GM12878 (cell line): ENCODE measurements at regions not wholly inside any gene's neighbourhood (a gene's known extent, or its start where the extent isn't known, plus 50 kb on each side); places are given as distances from the start of the nearest gene placed in this dataset.

Source experiments
- ATAC-seq: fragments of 200-7000 bp; cut with Tn5 transposase; 3 replicates; pipeline ENCODE4 v1.9.1; 2020; ENCODE audit warnings: mild to moderate bottlenecking, moderate library complexity
- BruUV-seq: library from RNA; stranded (reverse); fragments of 400-500 nt; replicated peaks from 2 replicates; lab custom pipeline; 2021; lab: Mats Ljungman, UMichigan
- CTCF ChIA-PET: fragments of 300-600 bp; sonication (Branson Sonifier 250); formaldehyde crosslinking; extraction: SDS; loops from one replicate; lab custom pipeline; 2021; ENCODE audit warnings: inconsistent platforms; lab: Yijun Ruan, JAX
- POLR2A ChIA-PET: fragments of 350-600 bp; formaldehyde crosslinking; extraction: SDS; loops from one replicate; lab custom pipeline; 2021; ENCODE audit warnings: inconsistent platforms; lab: Charles Lee
- RAD21 ChIA-PET: fragments of 300-600 bp; sonication (Branson Sonifier 250); formaldehyde crosslinking; loops from one replicate; lab custom pipeline; 2023; ENCODE audit warnings: antibody characterized with exemption; ENCODE audit not compliant: unreplicated experiment; lab: Charles Lee
- SMC1A ChIA-PET: fragments of 300-600 bp; sonication (Branson Sonifier 250); formaldehyde crosslinking; loops from one replicate; lab custom pipeline; 2023; ENCODE audit not compliant: unreplicated experiment, uncharacterized antibody; lab: Charles Lee
- DNase-seq: peaks from one replicate; pipeline ENCODE4 v3.0.0-alpha.2; 2011; ENCODE audit warnings: low read depth, low spot score
- FAIRE-seq: peaks from 3 replicates; lab custom pipeline; 2011; peaks lifted over from hg19 to GRCh38; lab: Jason Lieb, UNC
- H2AFZ ChIP-seq: 2 replicates; pipeline ENCODE4 v1.6.0; 2011; ENCODE audit warnings: low read depth, low read length, control low read depth; ENCODE audit not compliant: control insufficient read depth
- H3K27ac ChIP-seq: 2 replicates; pipeline ENCODE4 v1.5.1; 2011; ENCODE audit warnings: control low read depth; ENCODE audit not compliant: control insufficient read depth, insufficient read depth
- H3K27me3 ChIP-seq, 2 experiments: replicated peaks in 1 of 2; 2 replicates each; pipeline versions ENCODE4 v1.6.0 to v1.6.1; 2011; ENCODE audit warnings: low read length in 1 of 2; ENCODE audit not compliant: control insufficient read depth in 2 of 2, insufficient read depth in 2 of 2
- H3K36me3 ChIP-seq, 2 experiments: 2 replicates each; pipeline ENCODE4 v1.5.1; 2011; ENCODE audit warnings: low read length in 1 of 2; ENCODE audit not compliant: control insufficient read depth in 2 of 2, insufficient read depth in 2 of 2
- H3K4me1 ChIP-seq: 2 replicates; pipeline ENCODE4 v1.6.1; 2011; ENCODE audit warnings: mild to moderate bottlenecking, low read length, moderate library complexity, mixed read lengths; ENCODE audit not compliant: control insufficient read depth, insufficient read depth
- H3K4me2 ChIP-seq: 2 replicates; pipeline ENCODE4 v1.6.0; 2011; ENCODE audit warnings: control low read depth; ENCODE audit not compliant: control insufficient read depth, insufficient read depth
- H3K4me3 ChIP-seq: fragments of 200-600 bp; sonication (generic); 2 replicates; pipeline ENCODE4 v1.5.1; 2016
- H3K79me2 ChIP-seq: 2 replicates; pipeline ENCODE4 v1.6.0; 2011; ENCODE audit warnings: low read length; ENCODE audit not compliant: control insufficient read depth, insufficient read depth
- H3K9ac ChIP-seq: 2 replicates; pipeline ENCODE4 v1.8.0; 2011; ENCODE audit warnings: low read length, control low read depth, mixed read lengths; ENCODE audit not compliant: control insufficient read depth, insufficient read depth
- H3K9me3 ChIP-seq: replicated peaks from 3 replicates; pipeline ENCODE4 v1.5.1; 2011; ENCODE audit warnings: mild to moderate bottlenecking, low read length; ENCODE audit not compliant: control insufficient read depth, insufficient read depth
- H4K20me1 ChIP-seq: 2 replicates; pipeline ENCODE4 v1.6.0; 2011; ENCODE audit not compliant: control insufficient read depth, insufficient read depth
- CHD2 ChIP-seq: IDR thresholded peaks from 2 replicates; pipeline ENCODE4 v1.6.1; 2011; ENCODE audit warnings: low read depth, low read length, improper control_type of control experiment, borderline replicate concordance
- FOS ChIP-seq: IDR thresholded peaks from 3 replicates; pipeline ENCODE4 v1.6.1; 2011; ENCODE audit warnings: borderline replicate concordance; ENCODE audit not compliant: insufficient read length; ENCODE audit errors: extremely low read depth
- FOXK2 ChIP-seq: fragments of 450-650 bp; IDR thresholded peaks from 2 replicates; pipeline ENCODE4 v1.6.1; 2017; ENCODE audit warnings: mild to moderate bottlenecking, moderate library complexity
- GABPA ChIP-seq: IDR thresholded peaks from 2 replicates; pipeline ENCODE4 v1.6.1; 2014; ENCODE audit warnings: antibody characterized with exemption, low read depth, mild to moderate bottlenecking, inconsistent platforms
- IKZF2 ChIP-seq, 2 experiments: fragments of 450-650 bp; IDR thresholded peaks; 2 replicates each; pipeline ENCODE4 v1.6.1; 2017; ENCODE audit warnings: mild to moderate bottlenecking in 2 of 2, moderate library complexity in 2 of 2
- KDM1A ChIP-seq: fragments of 200-600 bp; sonication (generic); IDR thresholded peaks from 2 replicates; pipeline ENCODE4 v1.6.1; 2016; ENCODE audit warnings: borderline replicate concordance
- NBN ChIP-seq: fragments of 450-650 bp; IDR thresholded peaks from 2 replicates; pipeline ENCODE4 v1.6.1; 2016
- RBBP5 ChIP-seq: fragments of 200-600 bp; sonication (generic); conservative IDR thresholded peaks from 2 replicates; pipeline ENCODE4 v1.6.1; 2016
- RFX5 ChIP-seq: IDR thresholded peaks from 2 replicates; pipeline ENCODE4 v1.6.1; 2011; ENCODE audit warnings: low read depth, low read length, improper control_type of control experiment
- SIN3A ChIP-seq: IDR thresholded peaks from 2 replicates; pipeline ENCODE4 v1.6.1; 2012; ENCODE audit warnings: low read depth, low read length, improper control_type of control experiment
- SMAD1 ChIP-seq: fragments of 450-650 bp; IDR thresholded peaks from 2 replicates; pipeline ENCODE4 v1.6.1; 2018; ENCODE audit warnings: mild to moderate bottlenecking, low read depth; ENCODE audit not compliant: partially characterized antibody
- SRF ChIP-seq, 2 experiments: IDR thresholded peaks; 2 replicates each; pipeline ENCODE4 v1.6.1; 2011; ENCODE audit warnings: low read depth in 2 of 2, low read length in 2 of 2, mild to moderate bottlenecking in 1 of 2, moderate library complexity in 1 of 2
- YBX1 ChIP-seq: fragments of 450-650 bp; IDR thresholded peaks from 2 replicates; pipeline ENCODE4 v1.6.1; 2016; ENCODE audit warnings: antibody characterized with exemption
- ZBTB33 ChIP-seq: fragments of 450-650 bp; IDR thresholded peaks from 2 replicates; pipeline ENCODE4 v1.6.1; 2017; ENCODE audit warnings: mild to moderate bottlenecking
- WGBS: methylation state at CpG from one replicate; pipeline ENCODE4 v1.1.6; 2016; ENCODE audit warnings: low lambda C conversion rate; ENCODE audit not compliant: insufficient replicate concordance, insufficient coverage; ENCODE audit errors: missing lambda C conversion rate; 5-methylcytosine and 5-hydroxymethylcytosine counted together
- in situ Hi-C: fragments of 300-500 bp; cut with MboI; formaldehyde crosslinking; loops from 9 replicates; pipeline ENCODE4 v1.14.3; 2018; ENCODE audit warnings: mixed read lengths
- intact Hi-C: fragments of 100-400 bp; cut with micrococcal nuclease; formaldehyde crosslinking; loops from one replicate; pipeline ENCODE4 v1.14.2; 2022; ENCODE audit not compliant: unreplicated experiment
- TF ChIP-seq, protein P1 (sequence below): fragments of 450-650 bp; IDR thresholded peaks from 2 replicates; pipeline ENCODE4 v1.6.1; 2017; ENCODE audit warnings: borderline replicate concordance
- TF ChIP-seq, protein P2 (sequence below), 3 experiments: IDR thresholded peaks in 2 of 3; conservative IDR thresholded peaks in 1 of 3; 2 replicates each; pipeline ENCODE4 v1.5.1; 2011; ENCODE audit warnings: low read depth in 3 of 3, low read length in 3 of 3, mild to moderate bottlenecking in 3 of 3, control low read depth in 2 of 3, moderate library complexity in 2 of 3, inconsistent platforms in 1 of 3, mixed read lengths in 1 of 3; ENCODE audit not compliant: control insufficient read depth in 2 of 3, insufficient read depth in 1 of 3; ENCODE audit errors: extremely low read depth in 1 of 3
- TF ChIP-seq, protein P3 (sequence below): IDR thresholded peaks from 2 replicates; pipeline ENCODE4 v1.6.1; 2012; ENCODE audit warnings: improper control_type of control experiment, low read depth, low read length; ENCODE audit not compliant: insufficient replicate concordance

DNA sequence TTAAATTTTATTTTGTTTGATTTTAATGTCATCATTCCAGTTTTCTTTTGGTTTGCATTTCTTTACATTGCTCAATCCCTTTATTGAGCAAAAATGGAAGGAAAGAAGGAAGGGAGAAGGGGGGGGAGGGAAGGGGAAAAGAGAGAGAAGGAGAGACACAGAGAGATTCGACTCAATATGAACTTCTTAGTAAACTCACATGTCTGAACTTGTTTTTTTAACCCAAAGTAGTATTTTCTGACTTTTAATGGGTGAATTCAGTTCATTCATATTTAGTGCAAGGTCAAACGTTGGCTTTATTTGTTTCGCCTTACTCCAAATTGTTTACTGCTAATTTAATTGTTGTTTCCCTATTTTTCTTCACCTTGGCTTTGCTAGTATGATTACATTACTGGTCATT is 278.6 kb downstream of the COL12A1 start:
- no peak overlapping the region for H3K9ac ChIP-seq
- no peak overlapping the region for H3K27ac ChIP-seq
- H3K4me1 ChIP-seq: no peaks in the 10 kb centered on the region
- H3K4me2 ChIP-seq: no peak overlapping the region
- POLR2A ChIA-PET: no interaction called here
- RAD21 ChIA-PET: no interaction called here
- FAIRE-seq: no peak
- H3K9me3 ChIP-seq: no peaks in the 10 kb centered on the region
- H2AFZ ChIP-seq: no peak overlapping the region
- CTCF ChIA-PET: no interaction called here
- DNase-seq: no peak
- 46% methylated on average over 3 of the region's 3 CpGs for WGBS
- SMC1A ChIA-PET: no interaction called here
- in situ Hi-C loops: no loop called here
- H3K4me3 ChIP-seq: no peak overlapping the region
- no peaks in the 10 kb centered on the region for H3K36me3 ChIP-seq
- no peaks in the 10 kb centered on the region for H3K27me3 ChIP-seq
- intact Hi-C loops: no loop called here
- no peaks in the 10 kb centered on the region for H4K20me1 ChIP-seq
- no TSS peak for BruUV-seq
- ATAC-seq: no peak
- H3K79me2 ChIP-seq: no peaks in the 10 kb centered on the region
- no peak for TF ChIP-seq YBX1
- no peak for TF ChIP-seq SRF (IDR thresholded peaks at IDR 0.05; ENCODE audit: low read depth in 2 of 2, low read length in 2 of 2)
- TF ChIP-seq, protein P1, sequence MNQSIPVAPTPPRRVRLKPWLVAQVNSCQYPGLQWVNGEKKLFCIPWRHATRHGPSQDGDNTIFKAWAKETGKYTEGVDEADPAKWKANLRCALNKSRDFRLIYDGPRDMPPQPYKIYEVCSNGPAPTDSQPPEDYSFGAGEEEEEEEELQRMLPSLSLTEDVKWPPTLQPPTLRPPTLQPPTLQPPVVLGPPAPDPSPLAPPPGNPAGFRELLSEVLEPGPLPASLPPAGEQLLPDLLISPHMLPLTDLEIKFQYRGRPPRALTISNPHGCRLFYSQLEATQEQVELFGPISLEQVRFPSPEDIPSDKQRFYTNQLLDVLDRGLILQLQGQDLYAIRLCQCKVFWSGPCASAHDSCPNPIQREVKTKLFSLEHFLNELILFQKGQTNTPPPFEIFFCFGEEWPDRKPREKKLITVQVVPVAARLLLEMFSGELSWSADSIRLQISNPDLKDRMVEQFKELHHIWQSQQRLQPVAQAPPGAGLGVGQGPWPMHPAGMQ: no peak
- no peak for TF ChIP-seq GABPA
- TF ChIP-seq FOS: no peak
- TF ChIP-seq, protein P2, sequence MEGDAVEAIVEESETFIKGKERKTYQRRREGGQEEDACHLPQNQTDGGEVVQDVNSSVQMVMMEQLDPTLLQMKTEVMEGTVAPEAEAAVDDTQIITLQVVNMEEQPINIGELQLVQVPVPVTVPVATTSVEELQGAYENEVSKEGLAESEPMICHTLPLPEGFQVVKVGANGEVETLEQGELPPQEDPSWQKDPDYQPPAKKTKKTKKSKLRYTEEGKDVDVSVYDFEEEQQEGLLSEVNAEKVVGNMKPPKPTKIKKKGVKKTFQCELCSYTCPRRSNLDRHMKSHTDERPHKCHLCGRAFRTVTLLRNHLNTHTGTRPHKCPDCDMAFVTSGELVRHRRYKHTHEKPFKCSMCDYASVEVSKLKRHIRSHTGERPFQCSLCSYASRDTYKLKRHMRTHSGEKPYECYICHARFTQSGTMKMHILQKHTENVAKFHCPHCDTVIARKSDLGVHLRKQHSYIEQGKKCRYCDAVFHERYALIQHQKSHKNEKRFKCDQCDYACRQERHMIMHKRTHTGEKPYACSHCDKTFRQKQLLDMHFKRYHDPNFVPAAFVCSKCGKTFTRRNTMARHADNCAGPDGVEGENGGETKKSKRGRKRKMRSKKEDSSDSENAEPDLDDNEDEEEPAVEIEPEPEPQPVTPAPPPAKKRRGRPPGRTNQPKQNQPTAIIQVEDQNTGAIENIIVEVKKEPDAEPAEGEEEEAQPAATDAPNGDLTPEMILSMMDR (IDR thresholded peaks at IDR 0.05 in 2 of 3, conservative IDR thresholded peaks at IDR 0.05 in 1 of 3; ENCODE audit: control insufficient read depth in 2 of 3, extremely low read depth in 1 of 3, insufficient read depth in 1 of 3, low read depth in 3 of 3, low read length in 3 of 3): no peak
- no peak for TF ChIP-seq SMAD1
- TF ChIP-seq RFX5: no peak
- no peak for TF ChIP-seq IKZF2 (IDR thresholded peaks at IDR 0.05)
- TF ChIP-seq NBN: no peak
- no peak for TF ChIP-seq RBBP5
- no peak for TF ChIP-seq SIN3A
- TF ChIP-seq KDM1A: no peak
- TF ChIP-seq ZBTB33: no peak
- TF ChIP-seq, protein P3, sequence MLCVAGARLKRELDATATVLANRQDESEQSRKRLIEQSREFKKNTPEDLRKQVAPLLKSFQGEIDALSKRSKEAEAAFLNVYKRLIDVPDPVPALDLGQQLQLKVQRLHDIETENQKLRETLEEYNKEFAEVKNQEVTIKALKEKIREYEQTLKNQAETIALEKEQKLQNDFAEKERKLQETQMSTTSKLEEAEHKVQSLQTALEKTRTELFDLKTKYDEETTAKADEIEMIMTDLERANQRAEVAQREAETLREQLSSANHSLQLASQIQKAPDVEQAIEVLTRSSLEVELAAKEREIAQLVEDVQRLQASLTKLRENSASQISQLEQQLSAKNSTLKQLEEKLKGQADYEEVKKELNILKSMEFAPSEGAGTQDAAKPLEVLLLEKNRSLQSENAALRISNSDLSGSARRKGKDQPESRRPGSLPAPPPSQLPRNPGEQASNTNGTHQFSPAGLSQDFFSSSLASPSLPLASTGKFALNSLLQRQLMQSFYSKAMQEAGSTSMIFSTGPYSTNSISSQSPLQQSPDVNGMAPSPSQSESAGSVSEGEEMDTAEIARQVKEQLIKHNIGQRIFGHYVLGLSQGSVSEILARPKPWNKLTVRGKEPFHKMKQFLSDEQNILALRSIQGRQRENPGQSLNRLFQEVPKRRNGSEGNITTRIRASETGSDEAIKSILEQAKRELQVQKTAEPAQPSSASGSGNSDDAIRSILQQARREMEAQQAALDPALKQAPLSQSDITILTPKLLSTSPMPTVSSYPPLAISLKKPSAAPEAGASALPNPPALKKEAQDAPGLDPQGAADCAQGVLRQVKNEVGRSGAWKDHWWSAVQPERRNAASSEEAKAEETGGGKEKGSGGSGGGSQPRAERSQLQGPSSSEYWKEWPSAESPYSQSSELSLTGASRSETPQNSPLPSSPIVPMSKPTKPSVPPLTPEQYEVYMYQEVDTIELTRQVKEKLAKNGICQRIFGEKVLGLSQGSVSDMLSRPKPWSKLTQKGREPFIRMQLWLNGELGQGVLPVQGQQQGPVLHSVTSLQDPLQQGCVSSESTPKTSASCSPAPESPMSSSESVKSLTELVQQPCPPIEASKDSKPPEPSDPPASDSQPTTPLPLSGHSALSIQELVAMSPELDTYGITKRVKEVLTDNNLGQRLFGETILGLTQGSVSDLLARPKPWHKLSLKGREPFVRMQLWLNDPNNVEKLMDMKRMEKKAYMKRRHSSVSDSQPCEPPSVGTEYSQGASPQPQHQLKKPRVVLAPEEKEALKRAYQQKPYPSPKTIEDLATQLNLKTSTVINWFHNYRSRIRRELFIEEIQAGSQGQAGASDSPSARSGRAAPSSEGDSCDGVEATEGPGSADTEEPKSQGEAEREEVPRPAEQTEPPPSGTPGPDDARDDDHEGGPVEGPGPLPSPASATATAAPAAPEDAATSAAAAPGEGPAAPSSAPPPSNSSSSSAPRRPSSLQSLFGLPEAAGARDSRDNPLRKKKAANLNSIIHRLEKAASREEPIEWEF: no peak
- no peak for TF ChIP-seq FOXK2
- no peak for TF ChIP-seq CHD2
